MM.1S (cell line): ENCODE measurements at regions not wholly inside any gene's neighbourhood (a gene's known extent, or its start where the extent isn't known, plus 50 kb on each side); places are given as distances from the start of the nearest gene placed in this dataset.

Source experiments
- DNase-seq: peaks from one replicate; pipeline ENCODE4 v3.0.0-alpha.2; 2015
- H2AFZ ChIP-seq: fragments of 300-600 bp; sonication (generic); 2 replicates; pipeline ENCODE4 v1.6.0; 2016; ENCODE audit warnings: antibody characterized with exemption, low read length
- H3F3A ChIP-seq: fragments of 300-600 bp; sonication (generic); 2 replicates; pipeline ENCODE4 v1.6.1; 2016; ENCODE audit warnings: mild to moderate bottlenecking, antibody characterized with exemption, low read length, moderate library complexity, mixed read lengths; ENCODE audit not compliant: insufficient read depth
- H3K27ac ChIP-seq: fragments of 300-600 bp; sonication (generic); 2 replicates; pipeline ENCODE4 v1.5.1; 2016; ENCODE audit warnings: mild to moderate bottlenecking, low read length
- H3K27me3 ChIP-seq: fragments of 300-600 bp; sonication (generic); replicated peaks from 2 replicates; pipeline ENCODE4 v1.6.0; 2016; ENCODE audit warnings: low read length; ENCODE audit not compliant: insufficient read depth
- H3K36me3 ChIP-seq: fragments of 300-600 bp; sonication (generic); replicated peaks from 2 replicates; pipeline ENCODE4 v1.6.1; 2016; ENCODE audit warnings: mild to moderate bottlenecking, low read length, mixed read lengths; ENCODE audit not compliant: insufficient read depth
- H3K4me1 ChIP-seq: fragments of 300-600 bp; sonication (generic); 2 replicates; pipeline ENCODE4 v1.6.1; 2016; ENCODE audit warnings: low read length, mixed read lengths
- H3K4me2 ChIP-seq: fragments of 300-600 bp; sonication (generic); 2 replicates; pipeline ENCODE4 v1.6.0; 2016; ENCODE audit warnings: low read depth, low read length
- H3K4me3 ChIP-seq: fragments of 300-600 bp; sonication (generic); 2 replicates; pipeline ENCODE4 v1.5.1; 2016; ENCODE audit warnings: low read length, mixed read lengths
- H3K79me2 ChIP-seq: fragments of 300-600 bp; sonication (generic); 2 replicates; pipeline ENCODE4 v1.6.1; 2016; ENCODE audit warnings: mixed run types, low read length, mixed read lengths
- H3K9ac ChIP-seq: fragments of 300-600 bp; sonication (generic); 2 replicates; pipeline ENCODE4 v1.6.1; 2016; ENCODE audit warnings: low read length, mixed read lengths
- H3K9me2 ChIP-seq: fragments of 300-600 bp; sonication (generic); replicated peaks from 2 replicates; pipeline ENCODE4 v1.6.1; 2016; ENCODE audit warnings: mild to moderate bottlenecking, low read length, mixed read lengths; ENCODE audit not compliant: insufficient read depth
- H3K9me3 ChIP-seq: fragments of 300-600 bp; sonication (generic); replicated peaks from 2 replicates; pipeline ENCODE4 v1.6.1; 2016; ENCODE audit warnings: mild to moderate bottlenecking, low read length, mixed read lengths; ENCODE audit not compliant: insufficient read depth
- H4K20me1 ChIP-seq: fragments of 300-600 bp; sonication (generic); 2 replicates; pipeline ENCODE4 v1.6.1; 2016; ENCODE audit warnings: mild to moderate bottlenecking, low read length, moderate library complexity, mixed read lengths; ENCODE audit not compliant: insufficient read depth
- EZH2 ChIP-seq: fragments of 300-600 bp; sonication (generic); optimal IDR thresholded peaks from 2 replicates; pipeline ENCODE3; 2017; ENCODE audit warnings: low read depth, mild to moderate bottlenecking, antibody characterized with exemption, low read length, mixed read lengths
- EZH2phosphoT487 ChIP-seq: fragments of 300-600 bp; sonication (generic); IDR thresholded peaks from 2 replicates; pipeline ENCODE4 v1.6.1; 2018; ENCODE audit warnings: antibody characterized with exemption, low read length
- TF ChIP-seq, protein P1 (sequence below): fragments of 300-600 bp; sonication (generic); IDR thresholded peaks from 2 replicates; pipeline ENCODE4 v1.5.1; 2016; ENCODE audit warnings: antibody characterized with exemption, low read length, mixed read lengths

GRCh38 chr6:23511817-23512216 is 614.2 kb upstream of the NRSN1 start:
- Histone ChIP-seq H3F3A (no peaks in the 10 kb centered on the region), H3K9ac (no peak overlapping the region), H3K27me3 (no peaks in the 10 kb centered on the region), H3K79me2 (no peaks in the 10 kb centered on the region), H3K9me2 (no peaks in the 10 kb centered on the region), H3K9me3 (no peaks in the 10 kb centered on the region), H3K27ac (no peak overlapping the region), H2AFZ (no peak overlapping the region), H3K4me3 (no peak overlapping the region), H3K36me3 (no peaks in the 10 kb centered on the region), H3K4me2 (no peak overlapping the region), H3K4me1 (no peaks in the 10 kb centered on the region), H4K20me1 (no peaks in the 10 kb centered on the region)
- DNase-seq = no peak
- TF ChIP-seq EZH2 (no peak), EZH2phosphoT487 (no peak)
- TF ChIP-seq, protein P1, sequence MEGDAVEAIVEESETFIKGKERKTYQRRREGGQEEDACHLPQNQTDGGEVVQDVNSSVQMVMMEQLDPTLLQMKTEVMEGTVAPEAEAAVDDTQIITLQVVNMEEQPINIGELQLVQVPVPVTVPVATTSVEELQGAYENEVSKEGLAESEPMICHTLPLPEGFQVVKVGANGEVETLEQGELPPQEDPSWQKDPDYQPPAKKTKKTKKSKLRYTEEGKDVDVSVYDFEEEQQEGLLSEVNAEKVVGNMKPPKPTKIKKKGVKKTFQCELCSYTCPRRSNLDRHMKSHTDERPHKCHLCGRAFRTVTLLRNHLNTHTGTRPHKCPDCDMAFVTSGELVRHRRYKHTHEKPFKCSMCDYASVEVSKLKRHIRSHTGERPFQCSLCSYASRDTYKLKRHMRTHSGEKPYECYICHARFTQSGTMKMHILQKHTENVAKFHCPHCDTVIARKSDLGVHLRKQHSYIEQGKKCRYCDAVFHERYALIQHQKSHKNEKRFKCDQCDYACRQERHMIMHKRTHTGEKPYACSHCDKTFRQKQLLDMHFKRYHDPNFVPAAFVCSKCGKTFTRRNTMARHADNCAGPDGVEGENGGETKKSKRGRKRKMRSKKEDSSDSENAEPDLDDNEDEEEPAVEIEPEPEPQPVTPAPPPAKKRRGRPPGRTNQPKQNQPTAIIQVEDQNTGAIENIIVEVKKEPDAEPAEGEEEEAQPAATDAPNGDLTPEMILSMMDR = no peak

- no peak for TF ChIP-seq EZH2
- TF ChIP-seq, protein P1 = no peak
Measured at GRCh38 chr6:23518294-23518693, 607.7 kb upstream of the NRSN1 start.

GRCh38 chr6:23522792-23523547 is 603.0 kb upstream of the NRSN1 start:
- Histone ChIP-seq H3K4me2 (no peak overlapping the region), H3K4me3 (no peak overlapping the region), H3K9me3 (no peaks in the 10 kb centered on the region), H3F3A (no peaks in the 10 kb centered on the region), H3K4me1 (no peaks in the 10 kb centered on the region), H3K27ac (no peak overlapping the region), H3K9me2 (no peaks in the 10 kb centered on the region), H2AFZ (no peak overlapping the region), H3K36me3 (no peaks in the 10 kb centered on the region), H4K20me1 (no peaks in the 10 kb centered on the region), H3K79me2 (no peaks in the 10 kb centered on the region), H3K9ac (no peak overlapping the region), H3K27me3 (no peaks in the 10 kb centered on the region)
- no peak for DNase-seq
- TF ChIP-seq EZH2 = no peak
- no peak for TF ChIP-seq EZH2phosphoT487
- TF ChIP-seq, protein P1 = no peak

More at GRCh38 chr6:23518294-23518693, 607.7 kb upstream of the NRSN1 start:
- Histone ChIP-seq H3F3A (no peaks in the 10 kb centered on the region), H3K9ac (no peak overlapping the region; the same call in 1 of the 2 replicates), H3K4me3 (no peak overlapping the region), H3K4me2 (no peak overlapping the region), H2AFZ (no peak overlapping the region), H3K36me3 (no peaks in the 10 kb centered on the region), H3K27ac (no peak overlapping the region), H3K79me2 (no peaks in the 10 kb centered on the region), H4K20me1 (no peaks in the 10 kb centered on the region), H3K27me3 (no peaks in the 10 kb centered on the region), H3K9me3 (no peaks in the 10 kb centered on the region), H3K4me1 (no peaks in the 10 kb centered on the region), H3K9me2 (no peaks in the 10 kb centered on the region)
- no peak for DNase-seq
